ENCODE measurements at regions not wholly inside any gene's neighbourhood (a gene's known extent, or its start where the extent isn't known, plus 50 kb on each side); places are given as distances from the start of the nearest gene placed in this dataset.

DNA sequence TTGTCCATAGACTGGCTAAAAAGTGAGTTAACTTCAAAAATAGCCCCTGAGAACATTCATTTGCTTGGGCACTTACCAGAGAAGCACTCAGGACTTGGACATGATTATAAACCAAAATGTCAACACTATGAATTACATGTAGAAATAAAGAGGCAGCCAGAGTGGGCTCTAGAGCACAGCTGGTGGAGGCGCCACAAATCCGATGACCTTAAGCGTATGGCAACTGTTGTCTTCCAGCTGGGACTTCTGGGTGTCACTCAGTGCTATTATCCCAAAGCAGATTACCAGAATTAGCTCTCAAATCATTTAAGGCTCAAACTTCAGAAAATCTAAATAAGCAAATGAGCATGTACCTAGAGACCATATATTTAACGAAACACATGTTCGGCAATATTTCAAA lies 1255.5 kb upstream of the SLC10A2 start:
- no peak for TF ChIP-seq YY1 (IDR thresholded peaks at IDR 0.05; ENCODE audit: insufficient read depth, insufficient read length)
- no peak for TF ChIP-seq ZNF274 (IDR thresholded peaks at IDR 0.05; ENCODE audit: low read depth, low read length)
- no peak for TF ChIP-seq SUZ12 (IDR thresholded peaks at IDR 0.05; ENCODE audit: extremely low read depth, insufficient read depth, insufficient read length)
